PC-3 (cell line): ENCODE measurements at regions not wholly inside any gene's neighbourhood (a gene's known extent, or its start where the extent isn't known, plus 50 kb on each side); places are given as distances from the start of the nearest gene placed in this dataset.

Source experiments
- ATAC-seq: fragments of 200-7000 bp; cut with Tn5 transposase; 2 replicates; pipeline ENCODE4 v1.9.1; 2020; ENCODE audit warnings: mild to moderate bottlenecking, moderate library complexity
- BruUV-seq: library from RNA; stranded (reverse); fragments of 400-500 nt; replicated peaks from 2 replicates; lab custom pipeline; 2021; lab: Mats Ljungman, UMichigan
- CTCF ChIA-PET: fragments of 300-600 bp; sonication (Branson Sonifier 250); formaldehyde crosslinking; loops from one replicate; lab custom pipeline; 2022; ENCODE audit warnings: antibody characterized with exemption; lab: Charles Lee
- POLR2A ChIA-PET: fragments of 300-600 bp; sonication (Branson Sonifier 250); formaldehyde crosslinking; loops from one replicate; lab custom pipeline; 2022; ENCODE audit warnings: antibody characterized with exemption; ENCODE audit not compliant: unreplicated experiment; lab: Charles Lee
- DNase-seq: peaks from one replicate; pipeline ENCODE4 v3.0.0-alpha.2; 2015
- H2AFZ ChIP-seq: fragments of 300-600 bp; sonication (generic); 2 replicates; pipeline ENCODE4 v1.6.0; 2016; ENCODE audit warnings: antibody characterized with exemption, low read length
- H3F3A ChIP-seq: fragments of 300-600 bp; sonication (generic); one replicate; pipeline ENCODE4 v1.6.0; 2017; ENCODE audit warnings: antibody characterized with exemption, low read length, control low read depth, mild to moderate bottlenecking; ENCODE audit not compliant: unreplicated experiment
- H3K27ac ChIP-seq: fragments of 300-600 bp; sonication (generic); 2 replicates; pipeline ENCODE4 v1.5.1; 2016; ENCODE audit warnings: mild to moderate bottlenecking, low read length
- H3K27me3 ChIP-seq: fragments of 300-600 bp; sonication (generic); 2 replicates; pipeline ENCODE4 v1.6.1; 2016; ENCODE audit warnings: low read length, mixed read lengths
- H3K36me3 ChIP-seq: fragments of 300-600 bp; sonication (generic); 2 replicates; pipeline ENCODE4 v1.6.1; 2016; ENCODE audit warnings: low read depth, mixed run types, low read length, mixed read lengths
- H3K4me1 ChIP-seq: fragments of 300-600 bp; sonication (generic); 2 replicates; pipeline ENCODE4 v1.5.1; 2016; ENCODE audit warnings: low read length; ENCODE audit not compliant: insufficient read depth
- H3K4me2 ChIP-seq: fragments of 300-600 bp; sonication (generic); 2 replicates; pipeline ENCODE4 v1.6.0; 2016; ENCODE audit warnings: low read length
- H3K4me3 ChIP-seq: fragments of 300-600 bp; sonication (generic); 2 replicates; pipeline ENCODE4 v1.5.1; 2016; ENCODE audit warnings: mild to moderate bottlenecking, low read length, mixed read lengths
- H3K79me2 ChIP-seq: fragments of 300-600 bp; sonication (generic); 2 replicates; pipeline ENCODE4 v1.6.1; 2017; ENCODE audit warnings: low read length, mixed read lengths
- H3K9ac ChIP-seq: fragments of 300-600 bp; sonication (generic); 2 replicates; pipeline ENCODE4 v1.6.0; 2016; ENCODE audit warnings: mild to moderate bottlenecking, low read length
- H3K9me2 ChIP-seq: fragments of 300-600 bp; sonication (generic); replicated peaks from 2 replicates; pipeline ENCODE4 v1.6.1; 2016; ENCODE audit warnings: mixed run types, low read length, mixed read lengths
- H3K9me3 ChIP-seq: fragments of 300-600 bp; sonication (generic); 2 replicates; pipeline ENCODE4 v1.6.1; 2016; ENCODE audit warnings: low read length, mixed read lengths
- H4K20me1 ChIP-seq: fragments of 300-600 bp; sonication (generic); 2 replicates; pipeline ENCODE4 v1.6.1; 2016; ENCODE audit warnings: low read length, mixed read lengths
- EZH2 ChIP-seq: fragments of 300-600 bp; sonication (generic); IDR thresholded peaks from one replicate; pipeline ENCODE4 v1.6.1; 2017; ENCODE audit warnings: antibody characterized with exemption, mild to moderate bottlenecking, low read length; ENCODE audit not compliant: unreplicated experiment
- EZH2phosphoT487 ChIP-seq: fragments of 300-600 bp; sonication (generic); IDR thresholded peaks from 2 replicates; pipeline ENCODE4 v1.6.1; 2018; ENCODE audit warnings: mild to moderate bottlenecking, antibody characterized with exemption, low read length, borderline replicate concordance
- intact Hi-C: fragments of 100-400 bp; cut with micrococcal nuclease; formaldehyde crosslinking; loops from 2 replicates; pipeline ENCODE4 v1.9.0; 2023
- TF ChIP-seq, protein P1 (sequence below): fragments of 300-600 bp; sonication (generic); conservative IDR thresholded peaks from 2 replicates; pipeline ENCODE4 v1.5.1; 2017; ENCODE audit warnings: antibody characterized with exemption, low read depth, mild to moderate bottlenecking, low read length

DNA sequence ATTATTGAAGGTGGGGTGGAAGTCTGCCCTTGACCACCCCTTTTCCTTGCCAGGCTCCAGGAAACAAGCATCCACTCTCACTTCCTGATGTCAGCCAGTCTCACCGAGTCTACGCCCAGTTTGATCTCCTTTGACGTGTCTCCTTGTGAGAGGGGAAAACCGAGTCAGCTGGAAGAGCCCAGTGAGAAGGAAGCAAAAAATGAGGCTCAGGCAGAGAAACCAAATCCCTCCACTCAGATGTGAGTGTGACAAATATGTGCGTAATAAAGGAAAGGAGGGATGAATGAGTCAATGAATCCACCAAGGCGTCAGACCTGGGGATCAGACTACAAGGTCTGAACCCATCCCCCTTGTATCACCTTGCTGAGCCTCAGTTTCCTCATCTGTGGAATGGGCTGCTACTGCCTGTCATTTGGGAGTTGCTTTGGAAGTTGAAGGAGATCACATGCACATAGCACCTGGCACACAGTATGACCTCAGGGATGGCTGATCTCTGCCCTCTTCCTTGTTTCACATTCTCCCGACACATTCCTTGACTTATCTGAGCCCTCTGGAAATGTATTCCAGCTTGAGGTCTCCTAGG lies 61.3 kb upstream of the XPA start:
- ATAC-seq (no peak), DNase-seq (no peak)
- H3F3A ChIP-seq = no peaks in the 10 kb centered on the region
- TF ChIP-seq, protein P1, sequence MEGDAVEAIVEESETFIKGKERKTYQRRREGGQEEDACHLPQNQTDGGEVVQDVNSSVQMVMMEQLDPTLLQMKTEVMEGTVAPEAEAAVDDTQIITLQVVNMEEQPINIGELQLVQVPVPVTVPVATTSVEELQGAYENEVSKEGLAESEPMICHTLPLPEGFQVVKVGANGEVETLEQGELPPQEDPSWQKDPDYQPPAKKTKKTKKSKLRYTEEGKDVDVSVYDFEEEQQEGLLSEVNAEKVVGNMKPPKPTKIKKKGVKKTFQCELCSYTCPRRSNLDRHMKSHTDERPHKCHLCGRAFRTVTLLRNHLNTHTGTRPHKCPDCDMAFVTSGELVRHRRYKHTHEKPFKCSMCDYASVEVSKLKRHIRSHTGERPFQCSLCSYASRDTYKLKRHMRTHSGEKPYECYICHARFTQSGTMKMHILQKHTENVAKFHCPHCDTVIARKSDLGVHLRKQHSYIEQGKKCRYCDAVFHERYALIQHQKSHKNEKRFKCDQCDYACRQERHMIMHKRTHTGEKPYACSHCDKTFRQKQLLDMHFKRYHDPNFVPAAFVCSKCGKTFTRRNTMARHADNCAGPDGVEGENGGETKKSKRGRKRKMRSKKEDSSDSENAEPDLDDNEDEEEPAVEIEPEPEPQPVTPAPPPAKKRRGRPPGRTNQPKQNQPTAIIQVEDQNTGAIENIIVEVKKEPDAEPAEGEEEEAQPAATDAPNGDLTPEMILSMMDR = no peak
- TF ChIP-seq EZH2 (no peak), EZH2phosphoT487 (no peak)
- H3K9me3 ChIP-seq = no peaks in the 10 kb centered on the region
- no peak overlapping the region for H3K4me2 ChIP-seq
- no peaks in the 10 kb centered on the region for H3K4me1 ChIP-seq
- H3K79me2 ChIP-seq = no peaks in the 10 kb centered on the region
- H2AFZ ChIP-seq = no peak overlapping the region
- no peak overlapping the region for H3K27ac ChIP-seq
- CTCF ChIA-PET = no interaction called here
- H3K36me3 ChIP-seq = no peaks in the 10 kb centered on the region
- H3K4me3 ChIP-seq = no peak overlapping the region
- no peak overlapping the region for H3K9ac ChIP-seq
- intact Hi-C loops = no loop called here
- no TSS peak for BruUV-seq
- POLR2A ChIA-PET = no interaction called here
- H3K9me2 ChIP-seq = no peaks in the 10 kb centered on the region
- no peaks in the 10 kb centered on the region for H3K27me3 ChIP-seq
- no peaks in the 10 kb centered on the region for H4K20me1 ChIP-seq

DNA sequence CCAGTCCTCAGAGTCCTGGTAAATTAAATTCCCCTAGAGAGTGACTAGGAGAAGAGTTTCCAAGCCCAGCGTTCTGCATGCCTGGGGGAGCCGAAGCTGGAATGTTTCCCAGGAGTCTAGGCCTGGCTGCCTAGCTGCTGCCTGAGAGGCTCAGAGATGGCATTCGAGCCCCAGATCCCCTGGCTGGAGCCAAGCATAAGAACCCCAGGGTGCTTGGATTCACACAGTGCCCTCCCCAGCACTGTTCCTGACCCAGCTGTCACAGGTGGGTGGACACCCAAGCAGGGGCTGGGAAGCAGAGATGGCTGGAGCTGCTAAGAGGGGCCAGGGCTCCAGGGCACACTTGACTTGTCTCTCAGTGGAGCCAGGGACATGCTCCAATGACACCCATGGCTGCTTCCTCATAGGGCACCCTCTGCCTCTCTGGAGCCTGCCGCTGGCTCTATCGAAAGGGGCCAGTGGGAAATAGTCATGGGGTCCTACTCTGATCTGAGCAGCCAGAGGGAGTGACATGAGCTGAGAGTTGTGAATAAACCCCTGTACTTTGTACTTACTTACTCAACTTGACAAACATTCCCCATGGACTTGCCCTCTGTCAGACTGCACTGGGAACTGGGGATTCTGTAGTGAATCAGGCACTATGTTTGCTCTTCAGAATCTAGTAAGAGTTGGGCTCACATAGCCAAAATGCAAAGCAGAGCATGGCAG lies 62.6 kb upstream of the XPA start:
- no TSS peak for BruUV-seq
- H3K4me2 ChIP-seq = no peak overlapping the region
- POLR2A ChIA-PET = no interaction called here

More for the DNA sequence above, 62.6 kb upstream of the XPA start:
- H3K27ac ChIP-seq = no peak overlapping the region
- H3K9me2 ChIP-seq = no peaks in the 10 kb centered on the region
- intact Hi-C loops = no loop called here
- CTCF ChIA-PET = no interaction called here
- no peaks in the 10 kb centered on the region for H3K36me3 ChIP-seq
- no peaks in the 10 kb centered on the region for H3K27me3 ChIP-seq
- DNase-seq (no peak), ATAC-seq (no peak)
- no peaks in the 10 kb centered on the region for H3K9me3 ChIP-seq
- H4K20me1 ChIP-seq = no peaks in the 10 kb centered on the region
- no peak overlapping the region for H3K4me3 ChIP-seq
- H3K79me2 ChIP-seq = no peaks in the 10 kb centered on the region
- no peaks in the 10 kb centered on the region for H3K4me1 ChIP-seq
- no peak for TF ChIP-seq EZH2phosphoT487
- TF ChIP-seq EZH2 = no peak
- TF ChIP-seq, protein P1 = no peak
- no peak overlapping the region for H3K9ac ChIP-seq
- H3F3A ChIP-seq = no peaks in the 10 kb centered on the region
- no peak overlapping the region for H2AFZ ChIP-seq
